GM12878 (cell line): ENCODE measurements at regions not wholly inside any gene's neighbourhood (a gene's known extent, or its start where the extent isn't known, plus 50 kb on each side); places are given as distances from the start of the nearest gene placed in this dataset.

Source experiments
- CTCF ChIP-seq, 3 experiments: IDR thresholded peaks in 2 of 3; conservative IDR thresholded peaks in 1 of 3; 2 replicates each; pipeline ENCODE4 v1.5.1; 2011; ENCODE audit warnings: low read depth in 3 of 3, low read length in 3 of 3, mild to moderate bottlenecking in 3 of 3, control low read depth in 2 of 3, moderate library complexity in 2 of 3, inconsistent platforms in 1 of 3, mixed read lengths in 1 of 3; ENCODE audit not compliant: control insufficient read depth in 2 of 3, insufficient read depth in 1 of 3; ENCODE audit errors: extremely low read depth in 1 of 3
- ELK1 ChIP-seq: IDR thresholded peaks from 2 replicates; pipeline ENCODE4 v1.6.1; 2012; ENCODE audit warnings: low read depth, low read length, improper control_type of control experiment
- IKZF1 ChIP-seq: fragments of 450-650 bp; conservative IDR thresholded peaks from 2 replicates; pipeline ENCODE4 v1.6.1; 2017; ENCODE audit warnings: antibody characterized with exemption, mild to moderate bottlenecking
- MAX ChIP-seq: IDR thresholded peaks from 2 replicates; pipeline ENCODE4 v1.6.1; 2012; ENCODE audit warnings: low read depth, low read length, improper control_type of control experiment
- MLLT1 ChIP-seq: fragments of 450-650 bp; IDR thresholded peaks from 2 replicates; pipeline ENCODE4 v1.6.1; 2016; ENCODE audit warnings: mild to moderate bottlenecking
- MXI1 ChIP-seq: fragments of 150-350 bp; IDR thresholded peaks from 2 replicates; pipeline ENCODE4 v1.6.1; 2011; ENCODE audit warnings: low read depth, mild to moderate bottlenecking, inconsistent platforms, low read length, improper control_type of control experiment
- PKNOX1 ChIP-seq: fragments of 450-650 bp; IDR thresholded peaks from 2 replicates; pipeline ENCODE4 v1.6.1; 2016; ENCODE audit warnings: mild to moderate bottlenecking
- POLR2AphosphoS5 ChIP-seq: IDR thresholded peaks from 2 replicates; pipeline ENCODE4 v1.6.1; 2011; ENCODE audit warnings: mild to moderate bottlenecking, low read length, inconsistent platforms
- TAF1 ChIP-seq: IDR thresholded peaks from 2 replicates; pipeline ENCODE4 v1.6.1; 2011; ENCODE audit warnings: mild to moderate bottlenecking, low read depth, low read length, borderline replicate concordance
- ZNF217 ChIP-seq: fragments of 450-650 bp; IDR thresholded peaks from 2 replicates; pipeline ENCODE4 v1.6.1; 2017; ENCODE audit warnings: antibody characterized with exemption, mild to moderate bottlenecking
- ZNF592 ChIP-seq: fragments of 450-650 bp; IDR thresholded peaks from 2 replicates; pipeline ENCODE4 v1.6.1; 2017; ENCODE audit warnings: mild to moderate bottlenecking, moderate library complexity

- TF ChIP-seq CTCF (IDR thresholded peaks at IDR 0.05 in 2 of 3, conservative IDR thresholded peaks at IDR 0.05 in 1 of 3; ENCODE audit: control insufficient read depth in 2 of 3, extremely low read depth in 1 of 3, insufficient read depth in 1 of 3, low read depth in 3 of 3, low read length in 3 of 3) (no peak), MLLT1 (no peak), MXI1 (no peak), PKNOX1 (no peak), MAX (no peak), ZNF217 (no peak), TAF1 (no peak), ZNF592 (no peak), ELK1 (no peak), POLR2AphosphoS5 (no peak), IKZF1 (no peak)
Measured at GRCh38 chr16:35745191-35745590, 2285.8 kb downstream of the TP53TG3F start.
